ENCODE measurements at regions not wholly inside any gene's neighbourhood (a gene's known extent, or its start where the extent isn't known, plus 50 kb on each side); places are given as distances from the start of the nearest gene placed in this dataset.

DNA sequence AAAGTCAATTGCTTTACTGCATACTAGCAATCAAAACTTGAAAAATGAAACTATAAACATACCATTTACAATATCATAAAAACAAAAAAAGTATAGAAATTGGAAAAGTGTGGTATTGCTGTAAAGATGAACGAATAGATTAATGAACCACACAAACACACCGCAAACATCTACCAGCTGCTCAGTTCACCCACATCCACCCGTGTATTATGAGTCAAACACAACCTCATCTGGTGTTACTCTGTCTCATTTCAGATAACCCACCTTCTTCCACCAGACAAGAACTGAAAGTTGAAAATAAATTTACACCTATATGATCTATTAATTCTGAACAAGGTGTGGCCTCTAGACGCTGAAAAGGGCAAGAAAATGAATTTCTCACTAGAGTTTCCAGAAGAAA is 53.3 kb downstream of the BLID start:
- TF ChIP-seq, protein P1, sequence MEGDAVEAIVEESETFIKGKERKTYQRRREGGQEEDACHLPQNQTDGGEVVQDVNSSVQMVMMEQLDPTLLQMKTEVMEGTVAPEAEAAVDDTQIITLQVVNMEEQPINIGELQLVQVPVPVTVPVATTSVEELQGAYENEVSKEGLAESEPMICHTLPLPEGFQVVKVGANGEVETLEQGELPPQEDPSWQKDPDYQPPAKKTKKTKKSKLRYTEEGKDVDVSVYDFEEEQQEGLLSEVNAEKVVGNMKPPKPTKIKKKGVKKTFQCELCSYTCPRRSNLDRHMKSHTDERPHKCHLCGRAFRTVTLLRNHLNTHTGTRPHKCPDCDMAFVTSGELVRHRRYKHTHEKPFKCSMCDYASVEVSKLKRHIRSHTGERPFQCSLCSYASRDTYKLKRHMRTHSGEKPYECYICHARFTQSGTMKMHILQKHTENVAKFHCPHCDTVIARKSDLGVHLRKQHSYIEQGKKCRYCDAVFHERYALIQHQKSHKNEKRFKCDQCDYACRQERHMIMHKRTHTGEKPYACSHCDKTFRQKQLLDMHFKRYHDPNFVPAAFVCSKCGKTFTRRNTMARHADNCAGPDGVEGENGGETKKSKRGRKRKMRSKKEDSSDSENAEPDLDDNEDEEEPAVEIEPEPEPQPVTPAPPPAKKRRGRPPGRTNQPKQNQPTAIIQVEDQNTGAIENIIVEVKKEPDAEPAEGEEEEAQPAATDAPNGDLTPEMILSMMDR (IDR thresholded peaks at IDR 0.05; ENCODE audit: low read depth, low read length): no peak
- no peak overlapping the region for H3K4me3 ChIP-seq (ENCODE audit: low read depth, low read length)

GRCh38 chr11:122059565-122059964 is 56.5 kb downstream of the BLID start:
- TF ChIP-seq, protein P1 (IDR thresholded peaks at IDR 0.05; ENCODE audit: low read depth, low read length): no peak
- no peak overlapping the region for H3K4me3 ChIP-seq (ENCODE audit: low read depth, low read length)

DNA sequence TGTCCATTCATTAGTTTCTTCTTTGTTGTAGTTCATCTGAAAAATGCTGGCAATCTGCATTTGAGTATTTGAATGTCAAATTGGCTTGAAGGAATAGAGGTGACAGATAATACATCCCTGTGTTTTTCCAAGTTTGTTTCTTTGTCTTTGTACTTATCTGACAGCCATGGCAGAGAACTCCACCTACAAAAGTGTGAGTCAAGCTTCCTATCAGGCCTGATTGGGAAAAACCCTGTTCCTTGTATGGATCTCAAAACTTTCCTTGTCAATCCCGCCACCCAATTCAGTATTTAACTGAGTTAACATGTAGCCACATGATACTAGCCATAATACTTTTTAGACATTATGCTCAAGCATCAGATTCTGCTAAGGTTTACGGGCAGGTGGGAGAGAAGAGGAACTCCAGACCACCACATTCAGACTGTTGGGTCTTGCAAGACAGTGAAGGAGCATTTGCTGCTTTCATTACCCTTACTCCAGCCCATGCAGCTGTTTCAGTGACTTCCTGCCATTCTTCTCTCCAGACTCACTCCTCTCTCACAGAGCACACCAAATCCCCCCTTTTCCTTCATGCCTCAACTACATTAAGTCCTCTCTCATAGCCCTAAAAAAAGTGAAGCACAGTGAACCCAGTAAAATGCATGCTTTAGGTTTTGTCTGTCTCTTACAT is 65.9 kb downstream of the BLID start:
- TF ChIP-seq, protein P1 (IDR thresholded peaks at IDR 0.05; ENCODE audit: low read depth, low read length): no peak
- H3K4me3 ChIP-seq (ENCODE audit: low read depth, low read length): no peak overlapping the region

GRCh38 chr11:122048401-122048800 is 67.6 kb downstream of the BLID start:
- no peak overlapping the region for H3K4me3 ChIP-seq (ENCODE audit: low read depth, low read length)

GRCh38 chr11:122046846-122047245 is 69.2 kb downstream of the BLID start:
- no peak overlapping the region for H3K4me3 ChIP-seq (ENCODE audit: low read depth, low read length)
- TF ChIP-seq, protein P1 (IDR thresholded peaks at IDR 0.05; ENCODE audit: low read depth, low read length): no peak

More at GRCh38 chr11:122048401-122048800, 67.6 kb downstream of the BLID start:
- TF ChIP-seq, protein P1 (IDR thresholded peaks at IDR 0.05; ENCODE audit: low read depth, low read length): no peak

DNA sequence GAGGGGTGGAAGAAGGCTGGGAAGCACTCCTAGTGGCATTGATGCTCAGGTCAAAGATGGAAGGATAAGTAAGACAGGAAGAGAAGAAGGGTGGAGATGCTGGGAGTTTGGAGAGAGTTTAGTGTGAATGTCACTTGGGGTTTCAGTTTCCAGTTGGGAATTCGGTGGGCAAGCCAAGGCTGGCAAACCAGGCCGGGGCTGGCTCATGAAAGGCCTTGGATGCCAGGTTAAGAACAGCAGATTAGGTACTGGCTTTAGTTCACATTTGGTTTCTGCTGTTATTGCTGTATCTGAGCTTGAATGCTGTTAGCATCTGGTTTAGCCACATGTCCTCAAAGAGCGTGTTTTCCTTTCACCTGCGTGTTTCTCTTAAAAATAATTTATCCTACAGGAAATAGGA is 69.6 kb downstream of the BLID start:
- TF ChIP-seq, protein P1 (IDR thresholded peaks at IDR 0.05; ENCODE audit: low read depth, low read length): no peak
- no peak overlapping the region for H3K4me3 ChIP-seq (ENCODE audit: low read depth, low read length)

- TF ChIP-seq, protein P1 (IDR thresholded peaks at IDR 0.05; ENCODE audit: low read depth, low read length): no peak
- no peak overlapping the region for H3K4me3 ChIP-seq (ENCODE audit: low read depth, low read length)
These were observed 70.8 kb downstream of the BLID start for GRCh38 chr11:122045181-122045586.
